ENCODE measurements at regions not wholly inside any gene's neighbourhood (a gene's known extent, or its start where the extent isn't known, plus 50 kb on each side); places are given as distances from the start of the nearest gene placed in this dataset.

DNA sequence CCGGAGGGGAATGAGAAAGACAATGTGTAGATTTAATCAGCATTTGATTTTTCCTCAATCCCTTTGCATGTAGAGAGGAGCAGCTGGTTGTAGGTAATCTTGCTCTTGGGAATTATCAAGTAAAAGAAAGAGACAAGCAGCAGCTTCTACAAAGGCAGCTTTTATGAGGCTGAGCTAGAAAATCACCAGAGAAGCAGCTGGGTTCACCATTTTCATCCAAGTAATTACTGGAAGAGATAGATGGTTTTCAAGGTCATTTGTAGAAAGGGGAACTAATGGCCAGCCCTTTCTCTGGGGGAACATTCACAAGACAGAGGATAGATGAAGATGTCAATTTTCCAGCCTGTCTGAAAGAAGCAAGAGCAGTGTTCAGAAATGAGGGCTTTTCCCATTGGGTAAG lies 113.0 kb downstream of the RND3 start:
- TF ChIP-seq, protein P1, sequence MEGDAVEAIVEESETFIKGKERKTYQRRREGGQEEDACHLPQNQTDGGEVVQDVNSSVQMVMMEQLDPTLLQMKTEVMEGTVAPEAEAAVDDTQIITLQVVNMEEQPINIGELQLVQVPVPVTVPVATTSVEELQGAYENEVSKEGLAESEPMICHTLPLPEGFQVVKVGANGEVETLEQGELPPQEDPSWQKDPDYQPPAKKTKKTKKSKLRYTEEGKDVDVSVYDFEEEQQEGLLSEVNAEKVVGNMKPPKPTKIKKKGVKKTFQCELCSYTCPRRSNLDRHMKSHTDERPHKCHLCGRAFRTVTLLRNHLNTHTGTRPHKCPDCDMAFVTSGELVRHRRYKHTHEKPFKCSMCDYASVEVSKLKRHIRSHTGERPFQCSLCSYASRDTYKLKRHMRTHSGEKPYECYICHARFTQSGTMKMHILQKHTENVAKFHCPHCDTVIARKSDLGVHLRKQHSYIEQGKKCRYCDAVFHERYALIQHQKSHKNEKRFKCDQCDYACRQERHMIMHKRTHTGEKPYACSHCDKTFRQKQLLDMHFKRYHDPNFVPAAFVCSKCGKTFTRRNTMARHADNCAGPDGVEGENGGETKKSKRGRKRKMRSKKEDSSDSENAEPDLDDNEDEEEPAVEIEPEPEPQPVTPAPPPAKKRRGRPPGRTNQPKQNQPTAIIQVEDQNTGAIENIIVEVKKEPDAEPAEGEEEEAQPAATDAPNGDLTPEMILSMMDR (IDR thresholded peaks at IDR 0.05), result no peak
- TF ChIP-seq POLR2AphosphoS5 (IDR thresholded peaks at IDR 0.05; ENCODE audit: low read depth, low read length), result no peak
- TF ChIP-seq RAD21 (IDR thresholded peaks at IDR 0.05; ENCODE audit: low read length), result no peak
- TF ChIP-seq, protein P2, sequence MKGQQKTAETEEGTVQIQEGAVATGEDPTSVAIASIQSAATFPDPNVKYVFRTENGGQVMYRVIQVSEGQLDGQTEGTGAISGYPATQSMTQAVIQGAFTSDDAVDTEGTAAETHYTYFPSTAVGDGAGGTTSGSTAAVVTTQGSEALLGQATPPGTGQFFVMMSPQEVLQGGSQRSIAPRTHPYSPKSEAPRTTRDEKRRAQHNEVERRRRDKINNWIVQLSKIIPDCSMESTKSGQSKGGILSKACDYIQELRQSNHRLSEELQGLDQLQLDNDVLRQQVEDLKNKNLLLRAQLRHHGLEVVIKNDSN (IDR thresholded peaks at IDR 0.05; ENCODE audit: borderline replicate concordance, low read depth), result no peak
- no peak for TF ChIP-seq EP300 (IDR thresholded peaks at IDR 0.05; ENCODE audit: borderline replicate concordance in 1 of 2, low read depth in 1 of 2, low read length in 1 of 2)
